GM19397 (cell line): ENCODE measurements at regions not wholly inside any gene's neighbourhood (a gene's known extent, or its start where the extent isn't known, plus 50 kb on each side); places are given as distances from the start of the nearest gene placed in this dataset.
A peak's percentile ranks its signal among the peaks of the same experiment; 100 is the strongest.
"Not testable (repeated sequence)": the region's sequence is repeated elsewhere in the genome, so short reads cannot be mapped to it uniquely, and the experiment has no call there.

Source experiments
- ATAC-seq: cut with Tn5 transposase; IDR thresholded peaks from one replicate; pipeline ENCODE4 v1.9.1; 2021; ENCODE audit warnings: mild to moderate bottlenecking, moderate library complexity; ENCODE audit not compliant: unreplicated experiment

DNA sequence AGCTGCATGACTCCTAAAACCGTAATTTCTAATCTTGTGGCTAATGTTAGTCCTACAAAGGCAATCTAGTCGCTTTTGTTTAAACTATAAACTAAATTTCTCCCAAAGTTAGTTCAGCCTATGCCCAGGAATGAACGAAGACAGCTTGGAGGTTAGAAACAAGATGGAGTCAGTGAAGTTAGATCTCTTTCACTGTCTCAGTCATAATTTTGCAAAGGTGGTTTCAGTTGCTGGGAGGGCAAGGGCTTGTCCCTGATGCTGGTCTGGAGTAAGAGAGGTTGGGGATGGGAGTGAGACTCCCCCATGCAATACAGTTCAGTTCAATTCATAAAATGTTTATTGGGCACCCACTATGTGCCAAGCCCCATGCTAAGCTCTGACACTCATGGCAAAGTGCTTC is 362.1 kb downstream of the TYW1 start:
- not testable (repeated sequence) for ATAC-seq

DNA sequence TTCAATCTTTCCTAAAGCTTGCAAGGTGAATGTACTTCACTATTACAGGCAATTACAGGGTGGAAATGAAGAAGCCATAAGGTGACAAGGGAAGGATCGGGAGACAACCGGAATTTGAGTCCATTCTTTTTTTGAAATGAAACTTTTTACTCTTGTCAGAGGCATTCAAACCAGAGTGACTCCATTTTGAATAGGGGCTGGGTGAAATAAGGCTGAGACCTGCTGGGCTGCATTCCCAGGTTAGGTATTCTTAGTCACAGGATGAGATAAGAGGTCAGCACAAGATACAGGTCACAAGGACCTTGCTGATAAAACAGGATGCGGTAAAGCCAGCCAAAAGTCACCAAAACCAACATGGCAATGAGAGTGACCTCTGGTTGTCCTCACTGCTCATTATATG is 363.3 kb downstream of the TYW1 start:
- ATAC-seq: no peak

DNA sequence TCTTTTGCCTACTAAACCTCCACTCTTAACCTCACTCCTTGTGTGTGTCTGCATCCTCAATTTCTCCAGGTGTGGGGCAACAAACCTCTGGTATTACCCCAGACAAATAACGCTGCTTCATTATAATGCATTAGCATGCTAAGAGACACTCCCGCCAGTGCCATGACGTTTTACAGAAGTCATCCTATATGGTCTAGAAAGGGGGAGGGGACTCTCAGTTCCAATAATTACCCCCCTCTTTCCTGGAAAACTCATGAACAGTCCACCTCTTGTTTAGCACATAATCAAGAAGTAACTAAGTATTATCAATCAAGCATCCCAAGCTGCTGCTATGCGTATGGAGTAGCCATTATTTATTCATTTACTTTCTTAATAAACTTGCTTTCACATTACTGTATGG is 364.5 kb downstream of the TYW1 start:
- no peak for ATAC-seq

DNA sequence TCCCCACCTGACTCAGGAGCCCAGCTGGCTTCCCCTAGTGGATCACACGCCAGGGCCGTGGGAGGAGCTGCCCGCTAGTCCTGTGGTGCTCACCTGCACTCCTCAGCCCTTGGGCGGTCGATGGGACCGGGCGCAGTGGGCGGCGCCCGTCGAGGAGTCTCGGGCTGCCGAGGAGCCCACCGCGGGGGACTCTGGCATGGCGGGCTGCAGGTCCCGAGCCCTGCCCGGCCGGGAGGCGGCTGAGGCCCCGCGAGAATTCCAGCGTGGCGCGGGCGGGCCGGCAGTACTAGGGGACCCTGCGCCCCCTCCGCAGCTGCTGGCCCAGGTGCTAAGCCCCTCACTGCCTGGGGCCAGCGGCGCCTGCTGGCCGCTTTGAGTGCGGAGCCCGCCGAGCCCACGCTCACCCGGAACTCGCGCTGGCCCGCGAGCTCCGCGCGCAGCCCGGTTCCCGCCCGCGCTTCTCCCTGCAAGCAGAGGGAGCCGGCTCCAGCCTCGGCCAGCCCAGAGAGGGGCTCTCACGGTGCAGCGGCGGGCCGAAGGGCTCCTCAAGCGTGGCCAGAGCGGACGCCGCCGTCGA is 367.9 kb downstream of the TYW1 start:
- ATAC-seq: no peak

DNA sequence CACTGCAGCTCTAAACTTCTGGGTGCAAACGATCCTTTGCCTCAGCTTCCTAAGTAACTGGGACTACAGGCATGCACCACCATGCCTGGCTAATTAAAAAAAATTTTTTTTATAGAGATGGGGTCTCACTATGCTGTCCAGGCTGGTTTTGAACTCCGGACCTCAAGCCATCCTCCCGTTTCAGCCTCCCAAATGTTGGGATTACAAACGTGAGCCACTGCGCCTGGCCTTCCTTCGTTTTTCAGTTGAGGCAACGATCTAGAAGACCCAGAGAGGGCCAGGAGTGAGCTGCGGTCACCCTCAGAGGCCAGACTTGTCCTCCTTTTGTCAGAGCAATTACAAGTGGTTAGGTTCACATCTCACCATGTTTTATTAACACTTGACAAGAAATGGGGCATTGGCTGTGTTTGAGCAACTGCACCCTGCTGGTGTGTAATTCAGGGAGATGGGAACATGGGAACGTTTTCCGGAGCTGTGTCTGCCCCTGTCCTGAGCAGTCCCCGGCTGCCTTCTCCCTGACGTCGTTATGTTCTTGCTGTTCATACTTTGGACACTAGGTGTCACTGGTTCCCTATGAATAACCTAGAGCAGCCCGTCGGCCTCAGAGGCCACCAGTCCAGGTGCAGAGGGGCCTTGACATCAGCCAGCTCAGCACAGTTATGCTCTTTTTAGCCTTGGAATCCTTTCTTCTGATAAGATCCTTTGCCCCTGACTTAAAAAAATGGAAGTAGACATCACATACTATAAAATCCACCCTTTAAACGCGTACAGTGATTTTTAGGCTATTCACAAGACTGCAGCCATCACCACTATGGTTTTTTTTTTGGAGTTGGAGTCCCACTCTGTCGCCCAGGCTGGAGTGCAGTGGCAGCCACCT is 375.0 kb downstream of the TYW1 start:
- peak; percentile 94 for ATAC-seq

DNA sequence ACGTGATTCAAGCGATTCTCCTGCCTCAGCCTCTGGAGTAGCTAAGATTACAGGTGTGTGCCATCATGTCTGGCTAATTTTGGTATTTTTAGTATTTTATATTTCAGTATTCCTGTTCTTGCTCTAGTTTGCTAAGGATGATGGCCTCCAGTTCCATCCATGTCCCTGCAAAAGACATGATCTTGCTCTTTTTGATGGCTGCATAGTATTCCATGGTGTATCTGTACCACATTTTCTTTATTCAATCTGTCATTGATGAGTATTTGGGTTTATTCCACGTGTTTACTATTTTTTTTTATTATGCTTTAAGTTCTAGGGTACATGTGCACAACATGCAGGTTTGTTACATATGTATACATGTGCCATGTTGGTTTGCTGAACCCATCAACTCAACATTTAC is 376.8 kb downstream of the TYW1 start:
- ATAC-seq: not testable (repeated sequence)

DNA sequence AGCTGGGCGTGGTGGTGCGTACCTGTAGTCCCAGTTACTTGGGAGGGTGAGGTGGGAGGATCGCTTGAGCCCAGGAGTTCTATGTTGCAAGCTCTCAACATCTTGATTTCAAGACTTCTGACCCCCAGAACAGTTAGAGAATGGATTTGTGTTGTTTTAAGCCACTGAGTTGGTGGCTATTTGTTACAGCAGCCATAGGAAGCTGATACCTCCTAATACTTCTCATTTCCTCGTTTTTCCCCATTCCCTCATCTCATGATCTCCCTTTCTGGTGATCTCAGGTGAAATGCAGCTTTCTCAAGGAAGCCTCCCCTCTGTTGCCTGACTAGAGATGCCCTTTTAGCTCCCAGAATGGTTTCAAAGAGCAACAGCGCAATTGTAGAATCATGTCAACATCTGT is 378.8 kb downstream of the TYW1 start:
- no peak for ATAC-seq

DNA sequence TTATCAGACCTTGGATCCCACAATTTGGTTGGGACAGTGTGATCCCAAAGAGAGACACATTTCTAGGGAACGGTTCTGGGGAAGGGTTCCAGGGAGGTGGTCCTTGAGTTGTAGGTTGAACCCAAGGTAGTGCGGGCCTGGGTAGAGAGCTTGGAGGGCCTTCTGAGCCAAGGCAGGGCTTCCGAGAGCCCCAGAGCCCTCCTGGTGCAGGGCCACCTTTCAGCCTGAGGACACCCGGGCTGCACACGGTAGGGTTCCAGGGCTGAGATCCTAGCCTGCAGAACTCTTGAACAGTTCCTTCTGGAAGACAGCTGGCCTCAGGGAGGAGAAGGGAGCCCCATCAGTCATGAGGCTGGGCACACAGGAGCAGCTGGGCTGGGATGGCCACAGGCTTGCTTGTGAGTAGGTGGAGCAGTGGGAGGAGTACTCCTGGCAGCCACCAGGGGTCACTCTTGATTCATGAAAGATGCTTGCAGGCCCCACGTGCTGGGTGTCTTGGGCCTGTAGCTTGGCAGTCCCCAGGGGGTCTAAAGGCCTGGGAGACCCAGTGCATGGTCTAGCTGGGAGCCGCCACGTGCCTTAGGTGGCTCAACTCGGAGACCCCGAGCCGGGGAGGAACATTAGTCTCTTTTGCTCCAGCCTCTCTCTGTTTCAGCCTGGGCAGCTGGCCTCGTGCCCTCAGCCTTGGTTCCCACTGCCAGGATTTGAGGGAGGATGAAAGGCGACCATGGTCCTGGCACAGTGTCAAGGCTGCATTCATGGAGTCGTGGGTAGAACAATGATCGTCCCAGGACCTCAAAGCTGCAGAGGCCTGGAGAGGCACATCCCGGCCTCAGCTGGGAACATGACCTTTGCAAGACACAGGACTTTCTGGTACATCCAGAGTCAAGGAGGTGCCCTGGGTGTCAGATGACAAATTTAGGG is 381.6 kb downstream of the TYW1 start:
- peak; percentile 89 for ATAC-seq

DNA sequence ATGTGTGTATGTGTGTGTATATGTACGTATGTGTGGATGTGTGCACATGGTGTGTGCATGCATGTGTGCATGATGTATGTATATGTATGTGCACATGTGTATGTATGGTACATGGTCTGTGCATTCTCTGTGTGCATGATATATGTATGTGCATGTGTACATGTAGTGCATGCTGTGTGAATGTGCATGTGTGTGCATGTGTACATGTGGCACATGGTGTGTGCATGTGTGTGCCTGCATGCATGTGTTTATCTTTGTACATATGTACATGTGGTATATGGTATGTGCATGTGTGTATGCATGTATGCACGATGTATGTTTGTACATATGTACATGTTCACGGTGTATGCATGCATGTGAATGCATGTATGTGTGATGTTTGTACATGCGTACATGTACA is 383.7 kb downstream of the TYW1 start:
- no peak for ATAC-seq

DNA sequence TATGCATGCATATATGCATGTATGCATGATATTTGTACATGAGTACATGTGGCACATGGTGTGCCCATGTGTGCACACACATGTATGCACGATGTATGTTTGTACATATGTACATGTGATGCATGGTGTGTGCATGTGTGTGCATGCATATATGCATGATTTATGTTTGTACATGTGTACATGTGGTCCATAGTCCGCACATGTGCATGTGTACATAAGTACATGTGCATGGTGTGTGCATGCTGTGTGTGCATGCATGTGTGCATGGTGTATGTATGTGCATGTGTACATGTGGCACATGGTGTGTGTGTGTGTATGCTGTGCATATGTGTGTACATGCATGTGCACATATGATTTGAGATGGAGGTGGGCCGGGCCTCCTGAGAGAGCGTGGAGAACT is 384.2 kb downstream of the TYW1 start:
- ATAC-seq: no peak

DNA sequence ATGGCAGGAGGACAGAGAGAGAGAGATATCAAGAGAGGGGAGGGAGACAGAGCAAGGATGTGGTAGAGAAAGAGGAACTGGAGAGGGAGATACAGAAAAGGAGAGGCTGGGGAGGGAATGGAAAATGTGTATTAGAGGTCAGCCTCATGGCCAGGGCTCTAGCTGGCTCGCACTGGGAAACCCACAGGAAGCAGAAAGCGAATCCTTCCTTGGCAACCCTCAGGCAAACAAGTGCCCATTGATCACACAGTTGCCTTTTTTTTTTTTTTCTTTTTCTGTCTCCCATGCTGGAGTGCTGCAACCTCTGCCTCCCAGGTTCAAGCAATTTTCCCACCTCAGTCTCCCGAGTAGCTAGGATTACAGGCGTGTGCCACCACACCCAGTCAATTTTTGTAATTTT is 391.2 kb downstream of the TYW1 start:
- ATAC-seq: no peak

DNA sequence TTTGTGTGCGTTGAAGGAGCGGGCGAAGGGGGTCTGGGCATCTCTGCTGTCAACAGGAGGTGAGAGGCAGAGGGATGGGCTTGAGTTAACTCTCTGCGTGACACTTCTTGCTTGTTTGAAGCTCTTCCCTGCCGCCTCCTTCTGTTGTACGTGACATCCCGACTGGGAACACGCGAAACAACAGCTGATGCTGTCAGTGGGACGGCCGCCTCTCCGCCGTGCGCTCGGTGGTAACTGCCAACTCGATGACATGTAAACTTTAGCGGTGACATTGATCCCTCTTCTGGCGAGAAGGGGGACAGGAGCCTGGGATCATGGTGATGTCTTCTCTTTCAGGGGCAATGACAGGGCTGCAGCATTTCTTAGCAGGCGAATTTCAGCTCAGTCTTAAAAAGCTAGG is 394.5 kb downstream of the TYW1 start:
- ATAC-seq: no peak

DNA sequence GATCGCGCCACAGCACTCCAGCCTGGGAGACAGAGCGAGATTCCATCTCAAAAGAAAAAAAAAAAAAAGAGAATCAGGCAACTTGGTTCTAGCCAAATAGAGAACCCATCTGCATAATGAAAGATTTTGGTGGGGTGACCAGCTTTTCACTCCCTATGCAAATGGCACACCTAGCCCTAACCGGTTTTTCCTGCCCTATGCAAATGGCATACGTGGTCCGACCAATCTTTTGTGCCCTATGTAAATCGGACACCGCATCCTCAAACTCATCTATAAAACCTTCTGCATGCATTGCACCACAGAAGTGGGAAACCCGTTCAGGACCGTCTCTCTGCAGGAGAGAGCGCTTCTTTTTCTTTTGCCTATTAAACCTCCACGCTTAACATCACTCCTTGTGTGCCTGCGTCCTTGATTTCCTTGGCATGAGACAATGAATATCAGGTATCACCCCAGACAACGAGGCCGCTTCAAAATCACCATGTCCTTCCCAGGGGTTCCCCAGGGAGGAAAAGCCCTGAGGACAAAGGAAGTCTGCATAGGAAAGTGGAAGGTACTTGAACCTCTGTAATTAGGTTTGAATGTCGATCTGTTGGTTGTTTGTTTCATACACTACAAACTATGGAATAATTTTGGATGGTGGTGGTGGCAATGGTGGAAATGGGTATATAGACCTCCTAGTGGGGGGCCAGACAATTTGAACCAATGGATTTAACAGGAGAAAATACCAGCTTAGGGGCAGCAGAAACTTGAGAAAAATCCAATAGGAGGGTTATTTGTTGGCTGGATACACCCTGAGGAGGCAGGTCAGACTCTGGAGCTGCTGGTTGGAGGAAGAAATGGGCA is 396.2 kb downstream of the TYW1 start:
- ATAC-seq: no peak

DNA sequence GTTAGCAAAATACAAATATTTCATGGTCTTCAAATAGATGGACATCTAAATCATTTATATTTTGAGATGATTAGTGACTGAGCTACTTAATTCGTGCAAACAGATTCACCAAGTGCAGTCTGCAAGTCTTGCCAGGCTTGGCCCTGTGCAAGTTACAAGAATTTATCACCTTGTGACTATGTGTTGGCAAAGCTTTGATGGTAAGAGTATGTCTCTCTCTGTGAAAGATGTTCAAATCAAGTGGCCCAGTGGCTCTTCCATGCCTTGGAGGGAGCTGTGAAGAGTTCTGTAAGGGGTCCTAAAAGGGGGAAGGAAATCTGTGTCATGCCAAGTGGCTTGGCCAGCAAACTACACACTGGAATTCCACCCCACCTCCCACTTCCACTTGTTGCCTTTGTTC is 397.3 kb downstream of the TYW1 start:
- no peak for ATAC-seq

DNA sequence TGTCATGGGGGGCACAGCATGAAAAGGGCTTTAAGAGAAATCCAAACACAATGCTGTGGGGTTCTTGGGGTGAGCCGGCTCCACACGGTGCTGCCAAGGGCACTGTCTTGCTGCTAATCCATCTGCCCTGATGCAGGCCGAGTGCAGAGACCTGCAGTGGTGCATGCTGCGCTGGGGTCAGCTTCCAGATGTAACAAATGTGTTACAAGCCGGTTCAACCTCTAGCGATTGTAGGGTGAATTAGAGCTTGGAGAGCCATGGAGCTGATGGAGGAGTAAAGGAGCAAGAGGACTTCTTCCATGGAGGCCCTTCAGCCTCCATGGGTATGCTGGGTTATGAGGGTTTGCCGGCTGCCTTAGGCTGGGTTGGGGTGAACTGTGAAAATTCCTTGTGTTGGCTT is 402.3 kb downstream of the TYW1 start:
- no peak for ATAC-seq

DNA sequence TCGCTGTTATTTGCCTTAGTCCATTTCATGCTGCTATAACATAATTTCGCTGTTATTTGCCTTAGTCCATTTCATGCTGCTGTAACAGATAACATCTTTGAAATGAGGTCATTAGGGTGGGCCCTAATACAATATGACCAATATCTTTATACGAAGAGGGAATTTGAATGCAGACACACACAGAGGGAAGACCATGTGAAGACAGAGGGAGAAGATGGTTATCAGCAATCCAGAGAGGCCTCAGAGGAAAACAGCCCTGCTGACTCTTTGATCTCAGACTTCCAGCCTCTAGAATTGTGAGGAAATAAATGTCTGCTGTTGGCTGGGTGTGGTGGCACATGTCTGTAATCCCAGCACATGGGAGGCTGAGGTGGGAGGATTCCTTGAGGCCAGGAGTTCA is 404.9 kb downstream of the TYW1 start:
- no peak for ATAC-seq

DNA sequence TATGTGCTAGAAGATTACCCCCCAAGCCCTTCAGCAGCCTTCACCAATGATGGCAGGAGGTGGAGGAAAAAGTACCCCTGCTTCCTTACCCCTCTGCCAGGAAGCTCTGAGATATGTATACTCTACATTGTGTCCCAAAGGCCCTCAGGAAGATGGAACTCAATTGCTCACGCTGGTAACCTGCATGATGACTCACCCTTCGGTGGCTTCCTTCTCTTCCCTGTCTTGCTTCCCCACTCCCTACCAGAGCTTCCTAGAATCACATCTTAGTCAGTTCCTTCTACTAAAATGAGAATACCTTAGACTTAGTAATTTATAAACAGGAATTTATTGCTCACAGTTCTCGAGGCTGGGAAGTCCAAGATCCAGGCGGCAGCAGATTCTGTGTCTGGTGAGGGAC is 405.6 kb downstream of the TYW1 start:
- no peak for ATAC-seq

DNA sequence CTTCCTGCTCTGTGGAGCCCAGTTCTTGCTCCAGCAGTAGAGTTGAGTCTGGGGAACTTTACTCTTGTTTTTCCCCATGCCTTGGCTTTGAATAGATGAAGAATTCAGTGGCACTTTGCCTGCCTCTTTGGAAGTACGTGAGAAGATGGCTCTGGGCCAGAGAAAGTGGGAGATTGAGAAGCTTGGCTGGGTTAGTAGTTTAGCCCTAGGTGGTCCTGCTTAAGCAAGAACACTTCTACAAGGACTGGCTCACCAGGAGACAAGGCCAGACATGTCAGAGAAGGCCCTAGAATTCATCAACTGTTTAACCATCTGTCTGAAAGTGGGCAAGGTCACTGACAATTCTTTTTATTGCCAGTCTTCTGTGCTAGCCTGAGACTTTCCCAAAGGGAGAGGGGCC is 410.3 kb downstream of the TYW1 start:
- no peak for ATAC-seq

DNA sequence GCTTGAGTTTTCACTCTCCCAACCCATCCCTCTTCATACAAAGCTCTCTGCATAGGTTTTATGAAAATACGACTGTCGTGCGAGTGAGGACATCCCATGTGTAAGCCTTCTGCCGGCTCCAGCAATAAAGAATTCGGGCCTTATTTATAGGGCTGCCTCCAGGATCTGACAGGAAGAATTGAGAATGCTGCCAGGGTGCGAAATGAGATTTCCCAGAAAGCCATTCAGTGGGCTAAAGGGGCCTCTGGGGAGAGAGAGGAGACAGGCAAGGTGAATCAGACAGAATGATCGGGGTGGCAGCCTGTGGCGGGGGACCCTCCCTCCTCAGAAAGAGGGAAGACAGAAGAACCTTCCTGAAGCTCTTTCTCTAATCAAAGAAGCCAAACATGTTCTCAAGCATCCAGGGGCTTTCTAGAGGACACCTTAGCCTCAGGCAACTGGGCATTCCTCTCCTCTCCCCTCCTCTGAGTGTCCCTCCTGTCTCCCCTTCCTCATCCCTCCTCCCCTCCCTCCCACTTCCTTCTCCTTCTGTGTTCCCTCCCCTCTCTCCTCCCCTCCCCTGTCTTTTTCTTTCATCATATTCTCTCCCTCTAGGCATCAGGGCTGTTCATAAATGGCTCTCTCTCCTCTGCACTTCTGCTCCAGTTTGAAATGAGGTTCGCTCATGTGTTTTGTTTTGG is 410.9 kb downstream of the TYW1 start:
- no peak for ATAC-seq

DNA sequence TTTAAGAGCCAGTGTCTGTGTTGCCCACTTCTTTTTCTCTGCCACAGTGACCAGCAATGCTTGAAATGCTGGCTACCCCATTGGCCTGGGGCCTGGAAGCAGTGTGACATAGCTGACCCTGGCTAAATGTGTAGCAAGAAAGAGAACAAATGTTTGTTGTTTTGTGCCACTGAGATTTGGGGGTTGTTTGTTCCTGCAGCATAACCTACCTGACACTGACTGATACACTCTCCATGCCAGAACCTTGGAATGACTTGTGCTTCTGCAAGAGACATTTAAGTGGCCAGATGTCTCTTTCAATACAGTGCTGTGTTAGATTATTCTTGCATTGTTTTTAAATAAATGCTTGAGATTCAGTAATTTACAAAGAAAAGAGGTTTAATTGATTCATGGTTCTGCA is 411.5 kb downstream of the TYW1 start:
- no peak for ATAC-seq
